ENCODE measurements at regions not wholly inside any gene's neighbourhood (a gene's known extent, or its start where the extent isn't known, plus 50 kb on each side); places are given as distances from the start of the nearest gene placed in this dataset.

DNA sequence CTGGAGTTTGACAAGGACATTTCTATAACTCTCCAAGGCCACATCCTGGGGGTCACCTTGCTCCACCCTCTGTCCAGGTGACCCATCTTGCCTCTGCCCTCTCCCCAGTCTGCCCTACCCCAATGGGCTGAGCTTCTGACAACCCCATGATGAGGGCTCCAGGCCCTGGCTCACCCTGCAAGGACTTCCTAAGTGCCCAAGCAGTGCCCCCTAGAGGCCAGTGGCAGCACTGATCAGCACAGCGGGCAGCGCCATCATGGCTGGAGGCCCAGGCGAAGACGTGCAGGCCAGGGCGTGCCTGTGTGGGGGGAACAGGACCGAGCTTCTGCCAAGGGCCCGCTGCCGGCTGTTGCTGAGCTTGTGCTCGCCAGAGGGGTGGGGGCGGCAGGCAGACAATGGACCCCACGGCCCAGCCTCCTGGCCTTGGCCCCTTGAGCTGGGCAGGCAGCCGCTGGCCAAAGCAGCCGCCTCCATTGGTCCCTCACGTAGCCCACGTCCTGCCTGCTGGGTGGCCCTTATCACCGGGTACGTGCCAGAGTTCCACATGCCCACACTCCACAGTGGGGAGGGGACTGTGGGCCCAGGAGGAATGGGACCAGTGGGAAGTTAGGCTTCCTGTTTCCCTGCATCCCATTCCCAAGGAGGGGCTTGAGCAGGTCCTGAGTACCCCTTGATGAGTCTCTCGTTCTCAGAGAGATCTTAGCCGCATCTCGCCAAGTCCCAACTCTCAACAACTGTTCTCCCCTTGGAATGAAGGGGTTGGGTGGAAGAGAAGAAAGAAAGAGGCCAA lies 64.3 kb downstream of the MRPL14 start (continued):
- no peak for TF ChIP-seq ZNF639 (CRISPR knock-in tag; conservative IDR thresholded peaks at IDR 0.05 in 1 of 2, IDR thresholded peaks at IDR 0.05 in 1 of 2)
- TF ChIP-seq HDAC3 (IDR thresholded peaks at IDR 0.05; ENCODE audit: borderline replicate concordance, partially characterized antibody): no peak
- TF ChIP-seq NEUROD1 (IDR thresholded peaks at IDR 0.05; ENCODE audit: borderline replicate concordance, low read depth, low read length, partially characterized antibody): peak; percentile 50
- peak; percentile 75 for TF ChIP-seq RBFOX2 (IDR thresholded peaks at IDR 0.05; ENCODE audit: low read depth, low read length)
- peak; percentile 42; the same call in 1 of the 2 replicates for TF ChIP-seq ZNF24 (IDR thresholded peaks at IDR 0.05)
- peak; percentile 90 for TF ChIP-seq DMBX1 (CRISPR knock-in tag; IDR thresholded peaks at IDR 0.05; ENCODE audit: borderline replicate concordance)
- no peak for TF ChIP-seq MIER1 (IDR thresholded peaks at IDR 0.05; ENCODE audit: low read depth)
- TF ChIP-seq U2AF1 (optimal IDR thresholded peaks at IDR 0.05; ENCODE audit: low read depth, low read length): no peak
- TF ChIP-seq SREBF2 (CRISPR knock-in tag; IDR thresholded peaks at IDR 0.05): no peak
- TF ChIP-seq ETS1 (conservative IDR thresholded peaks at IDR 0.05; ENCODE audit: control insufficient read depth, low read depth, low read length): no peak
- TF ChIP-seq ZKSCAN8 (CRISPR knock-in tag; IDR thresholded peaks at IDR 0.05): 0 out of 2 replicates have a peak, but pooled peaks have one; percentile 53
- TF ChIP-seq NR2F6 (CRISPR knock-in tag; IDR thresholded peaks at IDR 0.05): no peak
- TF ChIP-seq ZNF408 (CRISPR knock-in tag; IDR thresholded peaks at IDR 0.05; ENCODE audit: low read depth): no peak
- TF ChIP-seq ILF3 (IDR thresholded peaks at IDR 0.05; ENCODE audit: borderline replicate concordance): no peak
- TF ChIP-seq MCM3 (IDR thresholded peaks at IDR 0.05): no peak
- TF ChIP-seq RBM17 (IDR thresholded peaks at IDR 0.05; ENCODE audit: borderline replicate concordance, low read depth, low read length): no peak
- TF ChIP-seq SAFB (IDR thresholded peaks at IDR 0.05; ENCODE audit: borderline replicate concordance, low read depth, low read length): no peak
- TF ChIP-seq NR3C1 (CRISPR knock-in tag; IDR thresholded peaks at IDR 0.05): no peak
- TF ChIP-seq ZNF354B (CRISPR knock-in tag; IDR thresholded peaks at IDR 0.05): peak; percentile 8; the same call in 1 of the 2 replicates
- no peak for TF ChIP-seq STAG1 (CRISPR knock-in tag; IDR thresholded peaks at IDR 0.05; ENCODE audit: borderline replicate concordance)
- TF ChIP-seq BCOR (IDR thresholded peaks at IDR 0.05): 0 out of 2 replicates have a peak, but pooled peaks have one; percentile 9
- TF ChIP-seq LCOR (CRISPR knock-in tag; IDR thresholded peaks at IDR 0.05): no peak
- no peak for TF ChIP-seq TSC22D4 (tag; IDR thresholded peaks at IDR 0.05)
- TF ChIP-seq ZNF217 (CRISPR knock-in tag; IDR thresholded peaks at IDR 0.05): no peak
- TF ChIP-seq KLF6 (CRISPR knock-in tag; IDR thresholded peaks at IDR 0.05; ENCODE audit: borderline replicate concordance): peak; percentile 74; the same call in 1 of the 2 replicates
- TF ChIP-seq ZFPM2 (CRISPR knock-in tag; IDR thresholded peaks at IDR 0.05): 0 out of 2 replicates have a peak, but pooled peaks have one; percentile 67

All from K562 (cell line).